Mesenchymal stem cell (in vitro differentiated cells and primary cell): ENCODE measurements at regions not wholly inside any gene's neighbourhood (a gene's known extent, or its start where the extent isn't known, plus 50 kb on each side); places are given as distances from the start of the nearest gene placed in this dataset.

ENCODE experiments used
- DNase-seq: peaks from one replicate; pipeline ENCODE4 v3.0.0-alpha.2; 2013
- H2AFZ ChIP-seq: one replicate; pipeline ENCODE4 v1.6.1; 2013; ENCODE audit warnings: low read depth, mild to moderate bottlenecking, control low read depth, inconsistent platforms, low read length, moderate library complexity
- H2AK5ac ChIP-seq: 2 replicates; pipeline ENCODE4 v1.6.1; 2013; ENCODE audit warnings: low read length, moderate library complexity, mild to moderate bottlenecking, inconsistent platforms; ENCODE audit not compliant: severe bottlenecking
- H2BK120ac ChIP-seq: one replicate; pipeline ENCODE4 v1.6.1; 2013; ENCODE audit warnings: low read depth, mild to moderate bottlenecking, inconsistent platforms, low read length, moderate library complexity
- H2BK12ac ChIP-seq, 2 experiments: one replicate each; pipeline ENCODE4 v1.6.1; 2013; ENCODE audit warnings: inconsistent platforms in 2 of 2, low read length in 2 of 2, mild to moderate bottlenecking in 2 of 2, moderate library complexity in 2 of 2, control low read depth in 1 of 2
- H2BK15ac ChIP-seq: one replicate; pipeline ENCODE4 v1.6.1; 2013; ENCODE audit warnings: mild to moderate bottlenecking, low read depth, inconsistent platforms; ENCODE audit not compliant: poor library complexity, severe bottlenecking
- H2BK5ac ChIP-seq: 2 replicates; pipeline ENCODE4 v1.6.1; 2013; ENCODE audit warnings: low read depth, mild to moderate bottlenecking, low read length, control low read depth, inconsistent platforms; ENCODE audit not compliant: poor library complexity, severe bottlenecking
- H3K14ac ChIP-seq, 2 experiments: one replicate each; pipeline ENCODE4 v1.6.1; 2013; ENCODE audit warnings: inconsistent platforms in 2 of 2, low read length in 2 of 2, control low read depth in 1 of 2, mild to moderate bottlenecking in 1 of 2, moderate library complexity in 1 of 2
- H3K18ac ChIP-seq, 2 experiments: one replicate each; pipeline ENCODE4 v1.6.1; 2013; ENCODE audit warnings: inconsistent platforms in 2 of 2, low read length in 2 of 2, control low read depth in 1 of 2, low read depth in 1 of 2, mild to moderate bottlenecking in 1 of 2
- H3K23ac ChIP-seq, 2 experiments: one replicate each; pipeline ENCODE4 v1.6.1; 2013; ENCODE audit warnings: inconsistent platforms in 2 of 2, low read length in 2 of 2, mild to moderate bottlenecking in 2 of 2, moderate library complexity in 2 of 2, control low read depth in 1 of 2
- H3K27ac ChIP-seq: 2 replicates; pipeline ENCODE4 v1.5.1; 2013; ENCODE audit warnings: mild to moderate bottlenecking, moderate library complexity, low read length, control low read depth, inconsistent platforms; ENCODE audit not compliant: poor library complexity, severe bottlenecking
- H3K27me3 ChIP-seq, 2 experiments: 2 replicates each; pipeline versions ENCODE4 v1.6.1 to v1.7.0; 2013; ENCODE audit warnings: low read length in 2 of 2, mild to moderate bottlenecking in 2 of 2, moderate library complexity in 2 of 2, control low read depth in 1 of 2, inconsistent platforms in 1 of 2; ENCODE audit not compliant: control insufficient read depth in 1 of 2, insufficient read depth in 1 of 2
- H3K36me3 ChIP-seq, 2 experiments: 2 replicates each; pipeline versions ENCODE4 v1.6.1 to v1.7.0; 2013; ENCODE audit warnings: low read length in 2 of 2, control low read depth in 1 of 2, inconsistent platforms in 1 of 2, low read depth in 1 of 2, mild to moderate bottlenecking in 1 of 2; ENCODE audit not compliant: insufficient read depth in 2 of 2, control insufficient read depth in 1 of 2
- H3K4ac ChIP-seq, 2 experiments: one replicate each; pipeline ENCODE4 v1.6.1; 2013; ENCODE audit warnings: inconsistent platforms in 2 of 2, low read length in 2 of 2, mild to moderate bottlenecking in 2 of 2, moderate library complexity in 2 of 2, control low read depth in 1 of 2, low read depth in 1 of 2
- H3K4me1 ChIP-seq: 2 replicates; pipeline ENCODE4 v1.6.1; 2013; ENCODE audit warnings: low read depth, low read length, control low read depth; ENCODE audit not compliant: control insufficient read depth, insufficient read depth
- H3K4me2 ChIP-seq: 2 replicates; pipeline ENCODE4 v1.6.1; 2013; ENCODE audit warnings: low read length, mild to moderate bottlenecking, inconsistent platforms; ENCODE audit not compliant: poor library complexity, severe bottlenecking
- H3K4me3 ChIP-seq, 2 experiments: 2 replicates each; pipeline versions ENCODE4 v1.5.1 to v1.7.0; 2013; ENCODE audit warnings: low read length in 2 of 2, mild to moderate bottlenecking in 2 of 2, control low read depth in 1 of 2, low read depth in 1 of 2; ENCODE audit not compliant: insufficient read depth in 1 of 2
- H3K79me1 ChIP-seq: replicated peaks from 2 replicates; pipeline ENCODE4 v1.6.1; 2013; ENCODE audit warnings: mild to moderate bottlenecking, control low read depth, low read length, inconsistent platforms; ENCODE audit not compliant: poor library complexity, severe bottlenecking
- H3K9ac ChIP-seq: 2 replicates; pipeline ENCODE4 v1.7.0; 2013; ENCODE audit warnings: mild to moderate bottlenecking, low read length, moderate library complexity
- H3K9me3 ChIP-seq: 2 replicates; pipeline ENCODE4 v1.7.0; 2013; ENCODE audit warnings: mild to moderate bottlenecking, low read length; ENCODE audit not compliant: control insufficient read depth
- H4K8ac ChIP-seq: one replicate; pipeline ENCODE4 v1.6.1; 2013; ENCODE audit warnings: inconsistent platforms, mild to moderate bottlenecking, low read length, moderate library complexity
- H4K91ac ChIP-seq: one replicate; pipeline ENCODE4 v1.6.1; 2013; ENCODE audit warnings: mild to moderate bottlenecking, low read length, inconsistent platforms
- WGBS: methylation state at CpG from one replicate; pipeline ENCODE4 v1.1.7; 2013; ENCODE audit warnings: mixed read lengths; 5-methylcytosine and 5-hydroxymethylcytosine counted together

- no peak overlapping the region for H4K91ac ChIP-seq
- no peaks in the 10 kb centered on the region for H3K9me3 ChIP-seq
- no peak overlapping the region for H2BK12ac ChIP-seq
- no peak overlapping the region for H2BK5ac ChIP-seq
- no CpG with 5 or more reads among the region's 3 CpGs for whole genome bisulfite sequencing
- H3K79me1 ChIP-seq = no peaks in the 10 kb centered on the region
- no peak overlapping the region for H2BK15ac ChIP-seq
- H2BK120ac ChIP-seq = no peak overlapping the region
- no peak overlapping the region for H2AK5ac ChIP-seq
- no peak overlapping the region for H3K14ac ChIP-seq
- H4K8ac ChIP-seq = no peak overlapping the region
- H3K4me1 ChIP-seq = peaks cover 2% of the 10 kb centered on the region
- no peak overlapping the region for H3K4me3 ChIP-seq
- H3K23ac ChIP-seq = no peak overlapping the region
- H3K18ac ChIP-seq = no peak overlapping the region
- peaks cover 0 to 8% of the 10 kb centered on the region in 2 experiments for H3K27me3 ChIP-seq
- H3K27ac ChIP-seq = no peak overlapping the region
- no peak overlapping the region for H3K4ac ChIP-seq
- no peak overlapping the region for H3K9ac ChIP-seq
- no peak for DNase-seq
- H3K4me2 ChIP-seq = no peak overlapping the region
- H2AFZ ChIP-seq = no peak overlapping the region
- H3K36me3 ChIP-seq = no peaks in the 10 kb centered on the region
Observed at GRCh38 chr9:520302-520701, 305.6 kb downstream of the DOCK8 start.

- Histone ChIP-seq H4K91ac (no peak overlapping the region), H3K36me3 (no peaks in the 10 kb centered on the region), H3K4me2 (no peak overlapping the region), H2BK15ac (no peak overlapping the region), H2BK5ac (no peak overlapping the region), H3K14ac (no peak overlapping the region), H2BK120ac (no peak overlapping the region), H2AK5ac (no peak overlapping the region), H3K18ac (no peak overlapping the region), H3K4me3 (no peak overlapping the region), H3K9ac (no peak overlapping the region), H3K79me1 (no peaks in the 10 kb centered on the region), H2AFZ (no peak overlapping the region), H3K23ac (no peak overlapping the region), H3K27ac (no peak overlapping the region), H3K9me3 (no peaks in the 10 kb centered on the region), H3K4me1 (peaks cover 2% of the 10 kb centered on the region), H3K27me3 (peaks cover 0 to 3% of the 10 kb centered on the region in 2 experiments), H3K4ac (no peak overlapping the region), H4K8ac (no peak overlapping the region), H2BK12ac (no peak overlapping the region)
- no peak for DNase-seq
- WGBS = 83% methylated on average over 4 of the region's 5 CpGs
Observed at GRCh38 chr9:522190-522589, 307.5 kb downstream of the DOCK8 start.

GRCh38 chr9:522658-523057 lies 308.0 kb downstream of the DOCK8 start:
- Histone ChIP-seq H3K27me3 (peaks cover 0 to 3% of the 10 kb centered on the region in 2 experiments), H4K8ac (no peak overlapping the region)
- 83% methylated on average over 1 of the region's 1 CpG for WGBS

GRCh38 chr9:523444-523843 lies 308.8 kb downstream of the DOCK8 start:
- WGBS = 75% methylated on average over 3 of the region's 4 CpGs

More at GRCh38 chr9:522658-523057, 308.0 kb downstream of the DOCK8 start:
- no peak overlapping the region for H2BK12ac ChIP-seq
- H3K4ac ChIP-seq = no peak overlapping the region
- H4K91ac ChIP-seq = no peak overlapping the region
- no peak overlapping the region for H2BK15ac ChIP-seq
- H3K4me3 ChIP-seq = no peak overlapping the region
- H3K14ac ChIP-seq = no peak overlapping the region
- H3K79me1 ChIP-seq = no peaks in the 10 kb centered on the region
- H2AFZ ChIP-seq = no peak overlapping the region
- no peak overlapping the region for H3K18ac ChIP-seq
- H3K4me1 ChIP-seq = peaks cover 2% of the 10 kb centered on the region
- no peaks in the 10 kb centered on the region for H3K36me3 ChIP-seq
- no peak overlapping the region for H2BK120ac ChIP-seq
- no peak overlapping the region for H3K27ac ChIP-seq
- no peak overlapping the region for H2BK5ac ChIP-seq
- no peak overlapping the region for H3K9ac ChIP-seq
- H3K23ac ChIP-seq = no peak overlapping the region
- no peak overlapping the region for H2AK5ac ChIP-seq
- H3K4me2 ChIP-seq = no peak overlapping the region
- DNase-seq = no peak
- no peaks in the 10 kb centered on the region for H3K9me3 ChIP-seq

More at GRCh38 chr9:523444-523843, 308.8 kb downstream of the DOCK8 start:
- H3K23ac ChIP-seq = no peak overlapping the region
- no peak overlapping the region for H3K4me2 ChIP-seq
- H3K4ac ChIP-seq = no peak overlapping the region
- no peak overlapping the region for H3K14ac ChIP-seq
- no peak overlapping the region for H3K9ac ChIP-seq
- H3K36me3 ChIP-seq = no peaks in the 10 kb centered on the region
- H3K9me3 ChIP-seq = no peaks in the 10 kb centered on the region
- H3K4me1 ChIP-seq = peaks cover 2% of the 10 kb centered on the region
- no peak overlapping the region for H4K91ac ChIP-seq
- H2BK12ac ChIP-seq = no peak overlapping the region
- H2BK120ac ChIP-seq = no peak overlapping the region
- no peak overlapping the region for H2AK5ac ChIP-seq
- no peak for DNase-seq
- no peak overlapping the region for H2BK5ac ChIP-seq
- H3K4me3 ChIP-seq = no peak overlapping the region
- no peak overlapping the region for H2BK15ac ChIP-seq
- no peaks in the 10 kb centered on the region for H3K79me1 ChIP-seq
- H3K27ac ChIP-seq = no peak overlapping the region
- H3K27me3 ChIP-seq = peaks cover 0 to 3% of the 10 kb centered on the region in 2 experiments
- no peak overlapping the region for H2AFZ ChIP-seq
- no peak overlapping the region for H4K8ac ChIP-seq
- H3K18ac ChIP-seq = no peak overlapping the region
